ENCODE measurements at regions not wholly inside any gene's neighbourhood (a gene's known extent, or its start where the extent isn't known, plus 50 kb on each side); places are given as distances from the start of the nearest gene placed in this dataset.

GRCh38 chr18:75582406-75582821 is 154.9 kb upstream of the SMIM21 start:
- no peak overlapping the region for H3K27ac Mint-ChIP-seq
- intact Hi-C loops (cut with micrococcal nuclease) = no loop called here
- peaks cover 3% of the 10 kb centered on the region for H3K4me1 Mint-ChIP-seq (ENCODE audit: low read depth)
- no peak for DNase-seq
- no peaks in the 10 kb centered on the region for H3K36me3 Mint-ChIP-seq (ENCODE audit: low read depth)
- no peak overlapping the region for H3K4me3 Mint-ChIP-seq
- no peaks in the 10 kb centered on the region for H3K9me3 Mint-ChIP-seq
- CTCF ChIA-PET = interaction anchor here (0.6 kb wide), 1 partner anchor 69 kb away, joined by 4 read pairs; no protein-coding TSS in a partner anchor
- peaks cover 11% of the 10 kb centered on the region for H3K27me3 Mint-ChIP-seq (ENCODE audit: low read depth)

GRCh38 chr18:75581336-75582131 is 154.0 kb upstream of the SMIM21 start:
- Mint-ChIP-seq H3K4me3 (no peak overlapping the region), H3K9me3 (no peaks in the 10 kb centered on the region), H3K4me1 (ENCODE audit: low read depth) (peaks cover 8% of the 10 kb centered on the region), H3K27ac (no peak overlapping the region), H3K27me3 (ENCODE audit: low read depth) (peaks cover 14% of the 10 kb centered on the region), H3K36me3 (ENCODE audit: low read depth) (no peaks in the 10 kb centered on the region)
- DNase-seq = no peak
- intact Hi-C loops (cut with micrococcal nuclease) = no loop called here
- CTCF ChIA-PET = no interaction called here

- no peaks in the 10 kb centered on the region for H3K9me3 Mint-ChIP-seq
- CTCF ChIA-PET = no interaction called here
- H3K27ac Mint-ChIP-seq = no peak overlapping the region
- intact Hi-C loops (cut with micrococcal nuclease) = no loop called here
- H3K4me3 Mint-ChIP-seq = no peak overlapping the region
- peaks cover 5% of the 10 kb centered on the region for H3K27me3 Mint-ChIP-seq (ENCODE audit: low read depth)
- no peak for DNase-seq
- no peaks in the 10 kb centered on the region for H3K36me3 Mint-ChIP-seq (ENCODE audit: low read depth)
- peaks cover 8% of the 10 kb centered on the region for H3K4me1 Mint-ChIP-seq (ENCODE audit: low read depth)
Observed at GRCh38 chr18:75574187-75574586, 146.7 kb upstream of the SMIM21 start.

- Mint-ChIP-seq H3K9me3 (no peaks in the 10 kb centered on the region), H3K27me3 (ENCODE audit: low read depth) (peaks cover 16% of the 10 kb centered on the region), H3K4me3 (no peak overlapping the region), H3K4me1 (ENCODE audit: low read depth) (no peaks in the 10 kb centered on the region), H3K27ac (no peak overlapping the region), H3K36me3 (ENCODE audit: low read depth) (no peaks in the 10 kb centered on the region)
- CTCF ChIA-PET = no interaction called here
- no peak for DNase-seq
- intact Hi-C loops (cut with micrococcal nuclease) = no loop called here
Observed at GRCh38 chr18:75563150-75563549, 135.6 kb upstream of the SMIM21 start.

GRCh38 chr18:75562216-75562615 is 134.7 kb upstream of the SMIM21 start:
- Mint-ChIP-seq H3K27ac (no peak overlapping the region), H3K4me1 (ENCODE audit: low read depth) (no peaks in the 10 kb centered on the region), H3K27me3 (ENCODE audit: low read depth) (peaks cover 16% of the 10 kb centered on the region), H3K4me3 (no peak overlapping the region), H3K9me3 (no peaks in the 10 kb centered on the region), H3K36me3 (ENCODE audit: low read depth) (no peaks in the 10 kb centered on the region)
- CTCF ChIA-PET = no interaction called here
- intact Hi-C loops (cut with micrococcal nuclease) = no loop called here
- no peak for DNase-seq

GRCh38 chr18:75558790-75559189 is 131.3 kb upstream of the SMIM21 start:
- no peak overlapping the region for H3K27ac Mint-ChIP-seq
- H3K4me1 Mint-ChIP-seq (ENCODE audit: low read depth) = no peaks in the 10 kb centered on the region
- CTCF ChIA-PET = no interaction called here
- H3K36me3 Mint-ChIP-seq (ENCODE audit: low read depth) = no peaks in the 10 kb centered on the region
- H3K9me3 Mint-ChIP-seq = no peaks in the 10 kb centered on the region
- intact Hi-C loops (cut with micrococcal nuclease) = no loop called here
- no peak for DNase-seq
- peaks cover 9% of the 10 kb centered on the region for H3K27me3 Mint-ChIP-seq (ENCODE audit: low read depth)
- no peak overlapping the region for H3K4me3 Mint-ChIP-seq

- intact Hi-C loops (cut with micrococcal nuclease) = no loop called here
- DNase-seq = no peak
- Mint-ChIP-seq H3K9me3 (no peaks in the 10 kb centered on the region), H3K36me3 (ENCODE audit: low read depth) (no peaks in the 10 kb centered on the region), H3K27ac (no peak overlapping the region), H3K4me1 (ENCODE audit: low read depth) (no peaks in the 10 kb centered on the region), H3K27me3 (ENCODE audit: low read depth) (peaks cover 9% of the 10 kb centered on the region), H3K4me3 (no peak overlapping the region)
- CTCF ChIA-PET = no interaction called here
Observed at GRCh38 chr18:75556841-75557240, 129.3 kb upstream of the SMIM21 start.

GRCh38 chr18:75554644-75555185 is 127.2 kb upstream of the SMIM21 start:
- no peak for DNase-seq
- Mint-ChIP-seq H3K4me3 (no peak overlapping the region), H3K4me1 (ENCODE audit: low read depth) (no peaks in the 10 kb centered on the region), H3K9me3 (no peaks in the 10 kb centered on the region), H3K36me3 (ENCODE audit: low read depth) (no peaks in the 10 kb centered on the region), H3K27me3 (ENCODE audit: low read depth) (peaks cover 11% of the 10 kb centered on the region), H3K27ac (no peak overlapping the region)
- CTCF ChIA-PET = no interaction called here
- intact Hi-C loops (cut with micrococcal nuclease) = no loop called here

GRCh38 chr18:75554176-75554575 is 126.7 kb upstream of the SMIM21 start:
- Mint-ChIP-seq H3K9me3 (no peaks in the 10 kb centered on the region), H3K36me3 (ENCODE audit: low read depth) (no peaks in the 10 kb centered on the region), H3K27me3 (ENCODE audit: low read depth) (peaks cover 16% of the 10 kb centered on the region), H3K4me3 (no peak overlapping the region), H3K4me1 (ENCODE audit: low read depth) (no peaks in the 10 kb centered on the region), H3K27ac (no peak overlapping the region)
- CTCF ChIA-PET = no interaction called here
- DNase-seq = no peak
- intact Hi-C loops (cut with micrococcal nuclease) = no loop called here

- Mint-ChIP-seq H3K9me3 (no peaks in the 10 kb centered on the region), H3K27me3 (ENCODE audit: low read depth) (peaks cover 22% of the 10 kb centered on the region), H3K36me3 (ENCODE audit: low read depth) (no peaks in the 10 kb centered on the region), H3K27ac (no peak overlapping the region), H3K4me1 (ENCODE audit: low read depth) (peaks cover 2% of the 10 kb centered on the region), H3K4me3 (no peak overlapping the region)
- intact Hi-C loops (cut with micrococcal nuclease) = no loop called here
- CTCF ChIA-PET = no interaction called here
- DNase-seq = no peak
Observed at GRCh38 chr18:75553021-75553420, 125.5 kb upstream of the SMIM21 start.

- no peaks in the 10 kb centered on the region for H3K9me3 Mint-ChIP-seq
- H3K27ac Mint-ChIP-seq = no peak overlapping the region
- H3K27me3 Mint-ChIP-seq (ENCODE audit: low read depth) = peaks cover 24% of the 10 kb centered on the region
- H3K36me3 Mint-ChIP-seq (ENCODE audit: low read depth) = no peaks in the 10 kb centered on the region
- no peak for DNase-seq
- CTCF ChIA-PET = no interaction called here
- peaks cover 2% of the 10 kb centered on the region for H3K4me1 Mint-ChIP-seq (ENCODE audit: low read depth)
- intact Hi-C loops (cut with micrococcal nuclease) = no loop called here
- no peak overlapping the region for H3K4me3 Mint-ChIP-seq
Observed at GRCh38 chr18:75551071-75551470, 123.6 kb upstream of the SMIM21 start.

- Mint-ChIP-seq H3K9me3 (no peaks in the 10 kb centered on the region), H3K27me3 (ENCODE audit: low read depth) (peaks cover 24% of the 10 kb centered on the region), H3K4me3 (no peak overlapping the region), H3K36me3 (ENCODE audit: low read depth) (no peaks in the 10 kb centered on the region), H3K27ac (no peak overlapping the region), H3K4me1 (ENCODE audit: low read depth) (peaks cover 2% of the 10 kb centered on the region)
- CTCF ChIA-PET = interaction anchor here (0.6 kb wide), 1 partner anchor 413 kb away, joined by 4 read pairs; no protein-coding TSS in a partner anchor
- no peak for DNase-seq
- intact Hi-C loops (cut with micrococcal nuclease) = no loop called here
Observed at GRCh38 chr18:75548353-75548905, 120.9 kb upstream of the SMIM21 start.

- intact Hi-C loops (cut with micrococcal nuclease) = no loop called here
- Mint-ChIP-seq H3K27me3 (ENCODE audit: low read depth) (peaks cover 30% of the 10 kb centered on the region), H3K27ac (no peak overlapping the region), H3K4me3 (no peak overlapping the region), H3K4me1 (ENCODE audit: low read depth) (peaks cover 2% of the 10 kb centered on the region), H3K36me3 (ENCODE audit: low read depth) (no peaks in the 10 kb centered on the region), H3K9me3 (no peaks in the 10 kb centered on the region)
- CTCF ChIA-PET = no interaction called here
- DNase-seq = no peak
Observed at GRCh38 chr18:75546964-75547363, 119.5 kb upstream of the SMIM21 start.

Data from activated naive CD4-positive, alpha-beta T cell treated with anti-CD3 and anti-CD28 coated beads for 36 hours (primary cell).